Erythroblast (primary cell): ENCODE measurements at regions not wholly inside any gene's neighbourhood (a gene's known extent, or its start where the extent isn't known, plus 50 kb on each side); places are given as distances from the start of the nearest gene placed in this dataset.

Source experiments
- GATA1 ChIP-seq: IDR thresholded peaks from 2 replicates; pipeline ENCODE4 v1.6.1; 2011; ENCODE audit warnings: low read depth, mild to moderate bottlenecking, control low read depth, low read length, moderate library complexity
- POLR2A ChIP-seq: IDR thresholded peaks from 2 replicates; pipeline ENCODE4 v1.6.1; 2011; ENCODE audit warnings: mild to moderate bottlenecking, low read length

GRCh38 chr7:86025807-86026206 is 617.9 kb upstream of the GRM3 start:
- TF ChIP-seq POLR2A (no peak), GATA1 (no peak)
